Right atrium auricular region (tissue), 2 donors: ENCODE measurements at regions not wholly inside any gene's neighbourhood (a gene's known extent, or its start where the extent isn't known, plus 50 kb on each side); places are given as distances from the start of the nearest gene placed in this dataset.
"Not testable (repeated sequence)": the region's sequence is repeated elsewhere in the genome, so short reads cannot be mapped to it uniquely, and the experiment has no call there.

ENCODE experiments used
- DNase-seq: peaks from one replicate; pipeline ENCODE4 v3.0.0-alpha.2; 2019; ENCODE audit warnings: low spot score
- H3K27ac ChIP-seq, 2 donors: fragments of 200-600 bp; sonication (generic); 1 replicate in 1 of 2; 2 replicates in 1 of 2; pipeline ENCODE4 v1.5.1; 2016 to 2019
- H3K27me3 ChIP-seq, 2 donors: fragments of 200-600 bp; sonication (generic); one replicate each; pipeline versions ENCODE4 v1.5.1 to v1.6.0; 2017 to 2019
- H3K36me3 ChIP-seq: fragments of 200-600 bp; sonication (generic); one replicate; pipeline ENCODE4 v1.5.1; 2016
- H3K4me1 ChIP-seq, 2 donors: fragments of 200-600 bp; sonication (generic); one replicate each; pipeline versions ENCODE4 v1.5.1 to v1.6.0; 2017 to 2019
- H3K4me3 ChIP-seq, 2 donors: fragments of 200-600 bp; sonication (generic); 1 replicate in 1 of 2; 2 replicates in 1 of 2; pipeline ENCODE4 v1.5.1; 2017 to 2019; ENCODE audit warnings: mild to moderate bottlenecking in 1 of 2, moderate library complexity in 1 of 2
- H3K9me3 ChIP-seq, 2 donors: fragments of 200-600 bp; sonication (generic); one replicate each; pipeline ENCODE4 v1.5.1; 2019
- CTCF ChIP-seq, 2 donors: fragments of 200-600 bp; sonication (generic); IDR thresholded peaks; one replicate each; pipeline ENCODE4 v1.5.1; 2019; ENCODE audit warnings: antibody characterized with exemption in 2 of 2

GRCh38 chr18:75966431-75966830 lies 528.6 kb downstream of the ZNF516 start:
- H3K4me1 ChIP-seq: no peaks in the 10 kb centered on the region
- H3K27ac ChIP-seq: no peak overlapping the region
- H3K27me3 ChIP-seq: no peaks in the 10 kb centered on the region
- TF ChIP-seq CTCF (IDR thresholded peaks at IDR 0.05): no peak
- no peaks in the 10 kb centered on the region for H3K36me3 ChIP-seq
- DNase-seq: no peak
- no peaks in the 10 kb centered on the region for H3K9me3 ChIP-seq
- H3K4me3 ChIP-seq: no peak overlapping the region

GRCh38 chr18:75962036-75962572 lies 532.9 kb downstream of the ZNF516 start:
- Histone ChIP-seq H3K27me3 (no peaks in the 10 kb centered on the region), H3K36me3 (no peaks in the 10 kb centered on the region), H3K4me1 (no peaks in the 10 kb centered on the region), H3K4me3 (no peak overlapping the region), H3K27ac (no peak overlapping the region), H3K9me3 (no peaks in the 10 kb centered on the region)
- no peak for TF ChIP-seq CTCF (IDR thresholded peaks at IDR 0.05)
- DNase-seq: no peak

GRCh38 chr18:75960356-75960755 lies 532.9 kb upstream of the SMIM21 start:
- H3K36me3 ChIP-seq, H3K27ac ChIP-seq, DNase-seq, H3K27me3 ChIP-seq, H3K4me1 ChIP-seq, H3K4me3 ChIP-seq: not testable (repeated sequence)
- H3K9me3 ChIP-seq: peaks cover 0 to 12% of the 10 kb centered on the region in 2 donors

- Histone ChIP-seq H3K9me3 (peaks cover 0 to 14% of the 10 kb centered on the region in 2 donors), H3K36me3 (no peaks in the 10 kb centered on the region), H3K4me1 (no peaks in the 10 kb centered on the region), H3K27ac (no peak overlapping the region), H3K4me3 (no peak overlapping the region), H3K27me3 (no peaks in the 10 kb centered on the region)
- TF ChIP-seq CTCF (IDR thresholded peaks at IDR 0.05): no peak
- no peak for DNase-seq
These were observed 531.6 kb upstream of the SMIM21 start for GRCh38 chr18:75959150-75959549.

- Histone ChIP-seq H3K9me3 (peaks cover 0 to 14% of the 10 kb centered on the region in 2 donors), H3K36me3 (no peaks in the 10 kb centered on the region), H3K27ac (no peak overlapping the region), H3K4me3 (no peak overlapping the region), H3K4me1 (no peaks in the 10 kb centered on the region), H3K27me3 (no peaks in the 10 kb centered on the region)
- TF ChIP-seq CTCF (IDR thresholded peaks at IDR 0.05): no peak
- DNase-seq: no peak
These were observed 531.2 kb upstream of the SMIM21 start for GRCh38 chr18:75958683-75959082.

- H3K4me1 ChIP-seq: no peaks in the 10 kb centered on the region
- H3K27ac ChIP-seq: no peak overlapping the region
- no peak for DNase-seq
- no peaks in the 10 kb centered on the region for H3K36me3 ChIP-seq
- TF ChIP-seq CTCF (IDR thresholded peaks at IDR 0.05): no peak
- H3K9me3 ChIP-seq: peaks cover 3 to 24% of the 10 kb centered on the region in 2 donors
- H3K27me3 ChIP-seq: no peaks in the 10 kb centered on the region
- H3K4me3 ChIP-seq: no peak overlapping the region
These were observed 517.9 kb upstream of the SMIM21 start for GRCh38 chr18:75945265-75945933.
